Kidney epithelial cell (primary cell): ENCODE measurements at regions not wholly inside any gene's neighbourhood (a gene's known extent, or its start where the extent isn't known, plus 50 kb on each side); places are given as distances from the start of the nearest gene placed in this dataset.

Experiments used
- DNase-seq: peaks from one replicate; pipeline ENCODE4 v3.0.0-alpha.2; 2010; ENCODE audit warnings: low read depth
- H3K27me3 ChIP-seq: 2 replicates; pipeline ENCODE4 v1.6.0; 2011; ENCODE audit warnings: low read length; ENCODE audit not compliant: control insufficient read depth, insufficient read depth
- H3K36me3 ChIP-seq: 2 replicates; pipeline ENCODE4 v1.5.1; 2011; ENCODE audit warnings: low read length; ENCODE audit not compliant: control insufficient read depth, insufficient read depth
- H3K4me3 ChIP-seq: 2 replicates; pipeline ENCODE4 v1.5.1; 2011; ENCODE audit warnings: low read depth, mild to moderate bottlenecking, control low read depth, low read length
- CTCF ChIP-seq: IDR thresholded peaks from 2 replicates; pipeline ENCODE4 v1.5.1; 2011; ENCODE audit warnings: mild to moderate bottlenecking, moderate library complexity, low read length, control low read depth, inconsistent platforms; ENCODE audit not compliant: insufficient read depth, poor library complexity, severe bottlenecking

- DNase-seq, result no peak
- Histone ChIP-seq H3K27me3 (no peaks in the 10 kb centered on the region), H3K4me3 (no peak overlapping the region), H3K36me3 (no peaks in the 10 kb centered on the region)
- no peak for TF ChIP-seq CTCF
Observed at GRCh38 chr14:43896044-43896443, 611.0 kb downstream of the FSCB start.

GRCh38 chr14:43894534-43894933, 612.5 kb downstream of the FSCB start:
- Histone ChIP-seq H3K27me3 (no peaks in the 10 kb centered on the region), H3K4me3 (no peak overlapping the region), H3K36me3 (no peaks in the 10 kb centered on the region)
- DNase-seq, result no peak
- peak; percentile 49 for TF ChIP-seq CTCF

- H3K36me3 ChIP-seq, result no peaks in the 10 kb centered on the region
- no peak overlapping the region for H3K4me3 ChIP-seq
- H3K27me3 ChIP-seq, result no peaks in the 10 kb centered on the region
- DNase-seq, result no peak
- TF ChIP-seq CTCF, result no peak
Observed at GRCh38 chr14:43887523-43887922, 619.6 kb downstream of the FSCB start.

GRCh38 chr14:43877351-43877960, 629.6 kb downstream of the FSCB start:
- Histone ChIP-seq H3K4me3 (no peak overlapping the region), H3K27me3 (no peaks in the 10 kb centered on the region), H3K36me3 (no peaks in the 10 kb centered on the region)
- no peak for DNase-seq
- TF ChIP-seq CTCF, result no peak

- no peak for TF ChIP-seq CTCF
- no peak for DNase-seq
- H3K4me3 ChIP-seq, result no peak overlapping the region
- no peaks in the 10 kb centered on the region for H3K27me3 ChIP-seq
- no peaks in the 10 kb centered on the region for H3K36me3 ChIP-seq
Observed at GRCh38 chr14:43872752-43873655, 634.1 kb downstream of the FSCB start.
